ENCODE measurements at regions not wholly inside any gene's neighbourhood (a gene's known extent, or its start where the extent isn't known, plus 50 kb on each side); places are given as distances from the start of the nearest gene placed in this dataset.

DNA sequence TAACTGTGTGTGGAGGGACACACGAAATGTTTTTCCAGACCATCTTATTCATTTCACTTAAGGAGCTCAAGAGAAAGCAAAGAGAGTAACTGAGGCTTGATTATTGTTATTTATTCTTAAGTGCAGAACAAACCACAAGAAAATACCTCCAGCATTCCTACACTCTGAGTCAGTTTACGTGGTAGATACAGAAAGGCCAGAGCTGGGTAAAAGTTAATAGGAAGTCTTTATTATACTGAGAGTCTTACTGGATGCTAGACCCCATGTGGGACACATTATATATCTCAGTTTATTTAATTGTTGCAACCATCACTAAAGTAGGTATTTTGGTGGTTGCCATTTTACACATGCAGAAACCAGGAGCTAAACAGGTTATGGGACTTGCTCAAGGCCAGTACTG is 261.4 kb upstream of the POU2AF2 start:
- no peak for DNase-seq (ENCODE audit: low read depth in 2 of 2)

- no peak for DNase-seq (ENCODE audit: low read depth in 2 of 2)
Measured at GRCh38 chr11:110982214-110982613, 263.3 kb upstream of the POU2AF2 start.

DNA sequence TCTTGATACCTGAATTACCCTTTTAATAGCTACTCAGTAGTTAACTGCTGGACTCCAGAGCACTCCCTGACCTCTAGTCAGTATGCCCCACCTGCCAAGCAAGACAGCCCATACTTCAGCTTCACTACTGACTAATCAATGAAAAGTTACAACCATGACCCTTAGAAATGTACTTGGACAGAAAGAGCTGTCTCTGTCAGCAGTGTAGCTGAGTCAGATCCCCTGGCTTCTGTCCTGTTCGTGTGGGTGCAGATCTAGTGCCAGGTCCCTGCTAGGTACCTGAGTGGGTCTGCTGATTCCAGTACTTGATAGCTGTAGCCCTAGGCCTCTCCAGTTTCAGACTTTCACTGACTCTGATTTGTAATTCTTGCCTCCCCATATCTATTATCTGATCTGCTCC is 265.8 kb upstream of the POU2AF2 start:
- DNase-seq (ENCODE audit: low read depth in 2 of 2), result no peak

DNA sequence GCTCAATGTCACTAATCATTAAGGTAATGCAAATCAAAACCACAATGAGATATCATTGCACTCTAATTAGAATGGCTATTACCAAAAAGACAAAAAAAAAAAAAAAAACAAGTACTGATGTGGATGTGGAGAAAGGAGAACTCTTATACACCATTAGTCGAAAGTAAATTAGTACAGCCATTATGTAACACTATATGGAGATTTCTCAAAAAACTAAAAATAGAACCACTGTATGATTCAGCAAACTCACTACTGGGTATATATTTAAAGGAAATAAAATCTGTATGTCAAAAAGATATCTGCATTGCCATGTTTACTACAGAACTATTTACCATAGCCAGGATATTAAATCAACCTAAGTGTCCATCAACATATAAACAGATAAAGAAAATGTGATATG is 265.4 kb upstream of the ARHGAP20 start:
- DNase-seq (ENCODE audit: low read depth in 2 of 2), result no peak

- DNase-seq (ENCODE audit: low read depth in 2 of 2), result no peak
Measured at GRCh38 chr11:110974731-110975130, 262.5 kb upstream of the ARHGAP20 start.

GRCh38 chr11:110973401-110973980 is 261.3 kb upstream of the ARHGAP20 start:
- DNase-seq (ENCODE audit: low read depth in 2 of 2), result no peak

- peak in 1 of 2 experiments; percentile 38 for DNase-seq (ENCODE audit: low read depth in 2 of 2)
Measured at GRCh38 chr11:110972640-110973039, 260.4 kb upstream of the ARHGAP20 start.

GRCh38 chr11:110972106-110972505 is 259.9 kb upstream of the ARHGAP20 start:
- no peak for DNase-seq (ENCODE audit: low read depth in 2 of 2)

GRCh38 chr11:110971140-110971539 is 258.9 kb upstream of the ARHGAP20 start:
- peak; percentile 37 to 47 for DNase-seq (ENCODE audit: low read depth in 2 of 2)

DNA sequence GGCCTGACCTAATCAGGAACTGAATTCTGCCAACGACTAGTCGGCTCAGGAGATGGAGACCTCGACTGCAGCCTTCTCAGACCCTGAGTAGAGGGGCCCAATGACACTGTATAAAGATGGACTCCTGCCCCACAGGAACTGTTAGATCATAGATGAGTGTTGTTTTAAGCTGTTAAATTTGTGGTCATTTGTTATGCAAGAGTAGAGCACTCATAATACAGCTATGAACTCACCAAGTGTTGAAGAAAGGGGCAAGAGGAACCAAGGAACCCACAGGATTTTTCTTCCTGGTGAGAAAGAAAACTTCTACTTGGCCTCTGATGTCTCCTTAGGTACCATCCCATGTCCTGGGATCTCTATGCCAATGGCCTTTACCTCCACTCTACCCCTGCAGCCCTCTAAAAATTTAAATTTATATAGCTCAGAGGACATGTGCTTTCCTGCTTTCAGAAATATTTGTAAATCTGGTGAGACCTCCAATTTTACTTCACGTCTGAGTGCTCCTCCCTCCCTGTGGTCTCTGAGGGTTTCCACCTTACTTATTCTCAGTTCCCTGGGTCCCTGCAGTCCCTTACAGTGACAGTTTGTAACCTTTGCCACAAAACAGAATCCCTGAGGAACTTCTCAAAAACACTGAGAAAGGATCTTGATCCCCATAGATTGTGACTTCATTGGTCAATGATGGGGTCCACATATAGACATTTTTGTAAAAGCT is 256.3 kb upstream of the ARHGAP20 start:
- no peak for DNase-seq (ENCODE audit: low read depth in 2 of 2)

DNA sequence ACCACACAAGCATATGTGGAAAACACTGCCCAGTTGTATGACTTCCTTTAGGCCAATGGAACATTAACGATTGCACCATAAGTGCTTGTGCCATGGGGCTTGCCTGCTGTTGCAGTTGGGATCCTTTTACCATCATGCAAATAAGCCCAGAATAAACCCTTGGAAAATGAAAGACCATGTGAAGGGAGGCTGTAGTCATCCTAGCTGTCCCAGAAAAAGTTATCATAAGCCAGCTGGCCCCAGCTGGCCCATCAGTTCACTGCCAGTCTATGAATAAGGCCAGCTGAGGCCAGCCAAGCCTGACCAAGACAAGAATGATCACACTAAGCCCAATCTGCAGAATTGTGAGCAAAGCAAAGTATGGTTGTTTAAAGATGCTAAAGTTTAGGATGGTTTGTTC is 253.9 kb upstream of the ARHGAP20 start:
- no peak for DNase-seq (ENCODE audit: low read depth in 2 of 2)

DNA sequence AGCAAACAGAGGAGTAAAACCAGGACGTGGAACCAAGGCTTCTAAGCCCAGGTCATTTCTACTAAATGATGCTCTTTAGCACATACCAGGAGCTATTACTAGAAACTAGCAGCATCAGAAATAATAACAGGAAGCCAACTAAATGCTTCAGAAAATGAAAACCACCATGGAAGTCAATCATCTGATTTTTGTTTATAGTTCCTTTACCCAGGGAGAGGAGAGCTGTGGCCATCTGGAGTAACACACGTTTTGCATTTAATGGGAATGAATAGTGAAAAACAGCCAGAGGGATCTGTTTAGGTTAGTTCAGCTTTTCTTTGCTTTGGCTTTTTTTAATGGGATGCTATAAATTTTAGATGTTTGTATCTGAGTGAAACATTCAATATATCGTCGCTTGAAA is 250.7 kb upstream of the ARHGAP20 start:
- peak; percentile 57 to 64 for DNase-seq (ENCODE audit: low read depth in 2 of 2)

DNA sequence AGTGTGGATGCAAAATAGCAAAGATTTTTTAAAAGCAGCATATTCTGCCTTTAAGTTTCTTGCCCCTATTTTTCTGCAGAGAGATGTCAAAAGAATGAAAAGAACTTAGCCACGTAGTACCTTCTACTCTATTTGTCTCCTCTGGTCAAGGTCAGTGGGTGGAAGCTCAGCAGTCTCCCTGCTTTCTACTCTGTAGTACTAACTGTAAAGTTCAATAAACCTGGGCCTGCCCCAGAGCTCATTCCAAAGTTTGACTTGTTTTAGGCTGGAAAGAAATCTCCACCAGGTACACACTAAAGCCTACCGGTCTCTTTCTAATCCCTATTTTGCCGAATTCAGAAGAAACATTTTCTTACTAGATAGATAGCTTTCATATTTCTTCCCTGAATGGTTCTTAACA is 247.9 kb upstream of the ARHGAP20 start:
- DNase-seq (ENCODE audit: low read depth in 2 of 2), result no peak

GRCh38 chr11:110958216-110958615 is 246.0 kb upstream of the ARHGAP20 start:
- DNase-seq (ENCODE audit: low read depth in 2 of 2), result no peak

- no peak for DNase-seq (ENCODE audit: low read depth in 2 of 2)
Measured at GRCh38 chr11:110955776-110956175, 243.5 kb upstream of the ARHGAP20 start.

GRCh38 chr11:110951950-110952503 is 239.8 kb upstream of the ARHGAP20 start:
- DNase-seq (ENCODE audit: low read depth in 2 of 2), result no peak

DNA sequence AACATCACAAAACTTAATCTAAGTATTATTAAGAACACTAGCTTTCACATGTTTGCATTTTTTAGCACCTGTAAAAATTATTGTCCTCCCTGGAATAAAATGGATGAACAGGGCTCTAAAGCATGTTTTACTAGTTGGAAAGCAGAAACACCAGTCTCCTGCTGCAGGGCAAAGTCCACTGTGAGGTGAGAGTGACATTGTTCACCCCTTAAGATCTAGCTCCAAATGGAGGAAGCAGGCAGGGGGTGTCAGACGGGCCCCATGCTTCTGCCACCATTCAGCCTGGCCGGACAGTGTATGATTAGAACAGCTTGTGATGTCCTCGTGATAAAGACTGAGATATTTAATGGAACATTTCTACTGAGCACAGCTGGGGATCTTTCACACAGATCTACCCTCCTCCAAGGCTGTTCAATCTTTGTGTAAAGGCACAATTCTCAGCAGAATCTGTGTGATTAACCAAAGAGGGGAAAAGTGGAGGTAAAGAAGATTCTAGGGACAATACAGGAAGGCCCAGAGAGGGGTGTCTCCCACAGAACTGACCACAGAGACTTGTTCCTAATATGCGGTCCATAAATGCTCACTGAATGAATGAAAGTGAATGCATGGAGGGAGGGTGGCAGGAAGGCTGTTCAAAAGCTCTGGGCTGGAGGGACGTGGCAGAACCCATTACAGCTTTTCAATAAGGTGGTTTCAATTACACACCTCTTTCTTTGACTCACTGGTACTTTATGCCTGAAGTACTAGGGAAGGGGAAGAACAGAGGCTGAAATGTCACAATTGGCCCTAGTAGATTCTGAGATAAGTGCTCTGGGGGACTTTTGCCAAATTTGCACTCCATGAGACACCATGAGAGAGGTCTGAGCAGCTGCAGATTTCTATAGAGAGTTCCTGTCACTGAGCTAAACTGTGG is 239.1 kb upstream of the ARHGAP20 start:
- DNase-seq (ENCODE audit: low read depth in 2 of 2), result no peak

GRCh38 chr11:110948112-110948511 is 235.9 kb upstream of the ARHGAP20 start:
- DNase-seq (ENCODE audit: low read depth in 2 of 2), result no peak

GRCh38 chr11:110947096-110947495 is 234.9 kb upstream of the ARHGAP20 start:
- no peak for DNase-seq (ENCODE audit: low read depth in 2 of 2)

- DNase-seq (ENCODE audit: low read depth in 2 of 2), result no peak
Measured at GRCh38 chr11:110939471-110939870, 227.2 kb upstream of the ARHGAP20 start.

- no peak for DNase-seq (ENCODE audit: low read depth in 2 of 2)
Measured at GRCh38 chr11:110935018-110935640, 222.9 kb upstream of the ARHGAP20 start.

DNA sequence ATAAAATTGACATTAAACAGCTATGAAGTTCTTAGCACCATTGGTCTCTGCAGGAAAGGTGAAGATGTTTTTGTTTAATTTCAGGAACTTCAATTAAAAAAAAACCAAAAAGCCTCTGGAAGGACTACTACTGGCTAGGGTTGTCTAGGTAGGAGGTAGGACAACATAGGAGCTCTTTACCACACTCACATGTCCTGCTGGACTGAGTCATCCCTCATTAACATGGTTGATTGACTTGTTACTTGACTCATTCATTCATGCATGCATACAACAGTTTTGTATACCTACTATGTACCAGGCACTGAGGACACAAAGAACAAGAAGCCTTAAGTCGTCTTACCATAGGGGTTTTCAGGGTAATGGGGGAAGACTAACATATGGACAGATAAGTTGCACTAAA is 216.9 kb upstream of the ARHGAP20 start:
- DNase-seq (ENCODE audit: low read depth in 2 of 2), result no peak

All from fibroblast of skin of left quadriceps (primary cell).